GM12878 (cell line): ENCODE measurements at regions not wholly inside any gene's neighbourhood (a gene's known extent, or its start where the extent isn't known, plus 50 kb on each side); places are given as distances from the start of the nearest gene placed in this dataset.

Source experiments
- ATAC-seq: fragments of 200-7000 bp; cut with Tn5 transposase; 3 replicates; pipeline ENCODE4 v1.9.1; 2020; ENCODE audit warnings: mild to moderate bottlenecking, moderate library complexity
- BruUV-seq: library from RNA; stranded (reverse); fragments of 400-500 nt; replicated peaks from 2 replicates; lab custom pipeline; 2021; lab: Mats Ljungman, UMichigan
- CTCF ChIA-PET: fragments of 300-600 bp; sonication (Branson Sonifier 250); formaldehyde crosslinking; extraction: SDS; loops from one replicate; lab custom pipeline; 2021; ENCODE audit warnings: inconsistent platforms; lab: Yijun Ruan, JAX
- POLR2A ChIA-PET: fragments of 350-600 bp; formaldehyde crosslinking; extraction: SDS; loops from one replicate; lab custom pipeline; 2021; ENCODE audit warnings: inconsistent platforms; lab: Charles Lee
- RAD21 ChIA-PET: fragments of 300-600 bp; sonication (Branson Sonifier 250); formaldehyde crosslinking; loops from one replicate; lab custom pipeline; 2023; ENCODE audit warnings: antibody characterized with exemption; ENCODE audit not compliant: unreplicated experiment; lab: Charles Lee
- SMC1A ChIA-PET: fragments of 300-600 bp; sonication (Branson Sonifier 250); formaldehyde crosslinking; loops from one replicate; lab custom pipeline; 2023; ENCODE audit not compliant: unreplicated experiment, uncharacterized antibody; lab: Charles Lee
- DNase-seq: peaks from one replicate; pipeline ENCODE4 v3.0.0-alpha.2; 2011; ENCODE audit warnings: low read depth, low spot score
- FAIRE-seq: peaks from 3 replicates; lab custom pipeline; 2011; peaks lifted over from hg19 to GRCh38; lab: Jason Lieb, UNC
- H2AFZ ChIP-seq: 2 replicates; pipeline ENCODE4 v1.6.0; 2011; ENCODE audit warnings: low read depth, low read length, control low read depth; ENCODE audit not compliant: control insufficient read depth
- H3K27ac ChIP-seq: 2 replicates; pipeline ENCODE4 v1.5.1; 2011; ENCODE audit warnings: control low read depth; ENCODE audit not compliant: control insufficient read depth, insufficient read depth
- H3K27me3 ChIP-seq, 2 experiments: replicated peaks in 1 of 2; 2 replicates each; pipeline versions ENCODE4 v1.6.0 to v1.6.1; 2011; ENCODE audit warnings: low read length in 1 of 2; ENCODE audit not compliant: control insufficient read depth in 2 of 2, insufficient read depth in 2 of 2
- H3K36me3 ChIP-seq, 2 experiments: 2 replicates each; pipeline ENCODE4 v1.5.1; 2011; ENCODE audit warnings: low read length in 1 of 2; ENCODE audit not compliant: control insufficient read depth in 2 of 2, insufficient read depth in 2 of 2
- H3K4me1 ChIP-seq: 2 replicates; pipeline ENCODE4 v1.6.1; 2011; ENCODE audit warnings: mild to moderate bottlenecking, low read length, moderate library complexity, mixed read lengths; ENCODE audit not compliant: control insufficient read depth, insufficient read depth
- H3K4me2 ChIP-seq: 2 replicates; pipeline ENCODE4 v1.6.0; 2011; ENCODE audit warnings: control low read depth; ENCODE audit not compliant: control insufficient read depth, insufficient read depth
- H3K4me3 ChIP-seq: fragments of 200-600 bp; sonication (generic); 2 replicates; pipeline ENCODE4 v1.5.1; 2016
- H3K79me2 ChIP-seq: 2 replicates; pipeline ENCODE4 v1.6.0; 2011; ENCODE audit warnings: low read length; ENCODE audit not compliant: control insufficient read depth, insufficient read depth
- H3K9ac ChIP-seq: 2 replicates; pipeline ENCODE4 v1.8.0; 2011; ENCODE audit warnings: low read length, control low read depth, mixed read lengths; ENCODE audit not compliant: control insufficient read depth, insufficient read depth
- H3K9me3 ChIP-seq: replicated peaks from 3 replicates; pipeline ENCODE4 v1.5.1; 2011; ENCODE audit warnings: mild to moderate bottlenecking, low read length; ENCODE audit not compliant: control insufficient read depth, insufficient read depth
- H4K20me1 ChIP-seq: 2 replicates; pipeline ENCODE4 v1.6.0; 2011; ENCODE audit not compliant: control insufficient read depth, insufficient read depth
- CREB1 ChIP-seq: IDR thresholded peaks from 2 replicates; pipeline ENCODE4 v1.6.1; 2012; ENCODE audit warnings: low read depth, mild to moderate bottlenecking, inconsistent platforms
- GATAD2B ChIP-seq: fragments of 450-650 bp; conservative IDR thresholded peaks from 2 replicates; pipeline ENCODE4 v1.6.1; 2017; ENCODE audit warnings: low read depth, mild to moderate bottlenecking, moderate library complexity
- MEF2A ChIP-seq: IDR thresholded peaks from 2 replicates; pipeline ENCODE4 v1.6.1; 2011; ENCODE audit warnings: low read depth, mild to moderate bottlenecking, low read length, moderate library complexity; ENCODE audit not compliant: insufficient read depth
- NFYB ChIP-seq: IDR thresholded peaks from 2 replicates; pipeline ENCODE4 v1.6.1; 2011; ENCODE audit warnings: low read depth, mild to moderate bottlenecking, low read length, improper control_type of control experiment, moderate library complexity; ENCODE audit not compliant: insufficient read depth
- in situ Hi-C: fragments of 300-500 bp; cut with MboI; formaldehyde crosslinking; loops from 9 replicates; pipeline ENCODE4 v1.14.3; 2018; ENCODE audit warnings: mixed read lengths
- intact Hi-C: fragments of 100-400 bp; cut with micrococcal nuclease; formaldehyde crosslinking; loops from one replicate; pipeline ENCODE4 v1.14.2; 2022; ENCODE audit not compliant: unreplicated experiment
- TF ChIP-seq, protein P1 (sequence below): IDR thresholded peaks from 2 replicates; pipeline ENCODE4 v1.6.1; 2011; ENCODE audit warnings: low read depth, low read length, improper control_type of control experiment, borderline replicate concordance
- TF ChIP-seq, protein P2 (sequence below): fragments of 450-650 bp; IDR thresholded peaks from 2 replicates; pipeline ENCODE4 v1.6.1; 2017; ENCODE audit warnings: borderline replicate concordance

DNA sequence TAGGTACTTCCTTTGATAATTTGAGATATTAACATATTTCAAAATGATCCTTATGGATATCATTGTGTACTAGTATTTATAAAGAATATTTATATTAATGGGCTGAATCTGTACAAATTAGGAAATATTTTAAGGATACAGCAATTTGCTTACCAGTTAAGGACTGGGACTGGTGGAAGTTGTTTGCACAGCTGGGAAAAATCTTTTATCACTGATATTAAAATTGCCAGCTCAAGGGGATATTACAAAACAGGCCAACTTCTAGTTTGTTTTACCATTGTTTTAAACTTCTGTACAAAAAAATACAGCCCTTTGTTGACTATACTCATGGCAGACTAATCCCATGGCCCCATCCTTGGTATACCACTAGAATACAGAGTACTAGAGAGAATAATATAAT is 133.2 kb upstream of the DDHD1 start:
- BruUV-seq, result no TSS peak
- ChIA-PET RAD21 (no interaction called here), SMC1A (no interaction called here), POLR2A (no interaction called here), CTCF (interaction anchor here (2.8 kb wide), 1 partner anchor 9 kb away, joined by 10 read pairs; no protein-coding TSS in a partner anchor)
- DNase-seq (no peak), FAIRE-seq (no peak), ATAC-seq (no peak)
- Histone ChIP-seq H3K27me3 (no peaks in the 10 kb centered on the region), H4K20me1 (no peaks in the 10 kb centered on the region), H3K9ac (no peak overlapping the region), H3K4me2 (no peak overlapping the region), H3K27ac (no peak overlapping the region), H3K36me3 (no peaks in the 10 kb centered on the region), H2AFZ (no peak overlapping the region), H3K4me3 (no peak overlapping the region), H3K79me2 (no peaks in the 10 kb centered on the region), H3K9me3 (peaks cover 2% of the 10 kb centered on the region; the same call in 2 of the 3 replicates), H3K4me1 (no peaks in the 10 kb centered on the region)
- intact Hi-C loops, result no loop called here
- in situ Hi-C loops, result no loop called here
- TF ChIP-seq NFYB (no peak), MEF2A (no peak), CREB1 (no peak), GATAD2B (no peak)
- TF ChIP-seq, protein P1, sequence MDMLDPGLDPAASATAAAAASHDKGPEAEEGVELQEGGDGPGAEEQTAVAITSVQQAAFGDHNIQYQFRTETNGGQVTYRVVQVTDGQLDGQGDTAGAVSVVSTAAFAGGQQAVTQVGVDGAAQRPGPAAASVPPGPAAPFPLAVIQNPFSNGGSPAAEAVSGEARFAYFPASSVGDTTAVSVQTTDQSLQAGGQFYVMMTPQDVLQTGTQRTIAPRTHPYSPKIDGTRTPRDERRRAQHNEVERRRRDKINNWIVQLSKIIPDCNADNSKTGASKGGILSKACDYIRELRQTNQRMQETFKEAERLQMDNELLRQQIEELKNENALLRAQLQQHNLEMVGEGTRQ, result no peak
- TF ChIP-seq, protein P2, sequence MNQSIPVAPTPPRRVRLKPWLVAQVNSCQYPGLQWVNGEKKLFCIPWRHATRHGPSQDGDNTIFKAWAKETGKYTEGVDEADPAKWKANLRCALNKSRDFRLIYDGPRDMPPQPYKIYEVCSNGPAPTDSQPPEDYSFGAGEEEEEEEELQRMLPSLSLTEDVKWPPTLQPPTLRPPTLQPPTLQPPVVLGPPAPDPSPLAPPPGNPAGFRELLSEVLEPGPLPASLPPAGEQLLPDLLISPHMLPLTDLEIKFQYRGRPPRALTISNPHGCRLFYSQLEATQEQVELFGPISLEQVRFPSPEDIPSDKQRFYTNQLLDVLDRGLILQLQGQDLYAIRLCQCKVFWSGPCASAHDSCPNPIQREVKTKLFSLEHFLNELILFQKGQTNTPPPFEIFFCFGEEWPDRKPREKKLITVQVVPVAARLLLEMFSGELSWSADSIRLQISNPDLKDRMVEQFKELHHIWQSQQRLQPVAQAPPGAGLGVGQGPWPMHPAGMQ, result no peak
